ENCODE measurements at regions not wholly inside any gene's neighbourhood (a gene's known extent, or its start where the extent isn't known, plus 50 kb on each side); places are given as distances from the start of the nearest gene placed in this dataset.

DNA sequence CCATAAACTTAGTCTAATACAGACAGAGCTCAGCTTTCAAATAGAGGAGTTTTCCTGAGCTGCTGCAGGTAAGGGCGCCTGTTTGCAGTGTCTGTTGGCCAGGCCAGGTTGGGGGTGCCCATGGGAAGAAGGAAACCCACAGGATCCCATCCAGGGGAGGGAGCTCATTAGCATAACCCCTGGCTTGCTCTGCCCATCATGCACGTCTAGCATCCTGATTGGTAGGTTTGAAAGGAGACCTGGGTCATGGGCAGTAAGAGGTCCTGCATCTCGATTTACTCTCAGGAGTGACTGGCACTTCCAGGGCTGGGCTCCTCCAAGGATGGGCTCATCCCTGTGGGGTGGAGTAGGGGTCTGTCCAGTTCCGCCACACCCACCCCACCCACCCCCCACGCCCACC is 103.7 kb upstream of the CLDN14 start:
- TF ChIP-seq, protein P1, sequence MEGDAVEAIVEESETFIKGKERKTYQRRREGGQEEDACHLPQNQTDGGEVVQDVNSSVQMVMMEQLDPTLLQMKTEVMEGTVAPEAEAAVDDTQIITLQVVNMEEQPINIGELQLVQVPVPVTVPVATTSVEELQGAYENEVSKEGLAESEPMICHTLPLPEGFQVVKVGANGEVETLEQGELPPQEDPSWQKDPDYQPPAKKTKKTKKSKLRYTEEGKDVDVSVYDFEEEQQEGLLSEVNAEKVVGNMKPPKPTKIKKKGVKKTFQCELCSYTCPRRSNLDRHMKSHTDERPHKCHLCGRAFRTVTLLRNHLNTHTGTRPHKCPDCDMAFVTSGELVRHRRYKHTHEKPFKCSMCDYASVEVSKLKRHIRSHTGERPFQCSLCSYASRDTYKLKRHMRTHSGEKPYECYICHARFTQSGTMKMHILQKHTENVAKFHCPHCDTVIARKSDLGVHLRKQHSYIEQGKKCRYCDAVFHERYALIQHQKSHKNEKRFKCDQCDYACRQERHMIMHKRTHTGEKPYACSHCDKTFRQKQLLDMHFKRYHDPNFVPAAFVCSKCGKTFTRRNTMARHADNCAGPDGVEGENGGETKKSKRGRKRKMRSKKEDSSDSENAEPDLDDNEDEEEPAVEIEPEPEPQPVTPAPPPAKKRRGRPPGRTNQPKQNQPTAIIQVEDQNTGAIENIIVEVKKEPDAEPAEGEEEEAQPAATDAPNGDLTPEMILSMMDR (IDR thresholded peaks at IDR 0.05) = no peak
- TF ChIP-seq POLR2AphosphoS5 (IDR thresholded peaks at IDR 0.05) = no peak
